ENCODE measurements at regions not wholly inside any gene's neighbourhood (a gene's known extent, or its start where the extent isn't known, plus 50 kb on each side); places are given as distances from the start of the nearest gene placed in this dataset.

- FAIRE-seq = no peak
Measured at GRCh38 chr3:152516216-152516615, 247.5 kb downstream of the MBNL1 start.

GRCh38 chr3:152517502-152517901 lies 248.8 kb downstream of the MBNL1 start:
- FAIRE-seq = no peak

- FAIRE-seq = no peak
Measured at GRCh38 chr3:152518346-152518745, 249.6 kb downstream of the MBNL1 start.

- no peak for FAIRE-seq
Measured at GRCh38 chr3:152519376-152519775, 250.6 kb downstream of the MBNL1 start.

GRCh38 chr3:152522036-152522435 lies 253.3 kb downstream of the MBNL1 start:
- FAIRE-seq = no peak

GRCh38 chr3:152524198-152525140 lies 255.7 kb downstream of the MBNL1 start:
- peak; percentile 92 for FAIRE-seq

- no peak for FAIRE-seq
Measured at GRCh38 chr3:152531717-152532116, 263.0 kb downstream of the MBNL1 start.

- FAIRE-seq = no peak
Measured at GRCh38 chr3:152538518-152538917, 269.8 kb downstream of the MBNL1 start.

GRCh38 chr3:152539191-152539764 lies 270.5 kb downstream of the MBNL1 start:
- no peak for FAIRE-seq

- FAIRE-seq = no peak
Measured at GRCh38 chr3:152540120-152540519, 271.4 kb downstream of the MBNL1 start.

GRCh38 chr3:152547153-152547552 lies 278.4 kb downstream of the MBNL1 start:
- no peak for FAIRE-seq

GRCh38 chr3:152549263-152549662 lies 280.5 kb downstream of the MBNL1 start:
- FAIRE-seq = no peak

- no peak for FAIRE-seq
Measured at GRCh38 chr3:152550284-152550683, 281.6 kb downstream of the MBNL1 start.

- FAIRE-seq = no peak
Measured at GRCh38 chr3:152554980-152555379, 280.0 kb upstream of the P2RY1 start.

GRCh38 chr3:152555666-152556291 lies 279.2 kb upstream of the P2RY1 start:
- no peak for FAIRE-seq

- FAIRE-seq = no peak
Measured at GRCh38 chr3:152556731-152557254, 278.1 kb upstream of the P2RY1 start.

- FAIRE-seq = no peak
Measured at GRCh38 chr3:152557302-152557999, 277.5 kb upstream of the P2RY1 start.

GRCh38 chr3:152558386-152558785 lies 276.5 kb upstream of the P2RY1 start:
- no peak for FAIRE-seq

GRCh38 chr3:152559246-152559645 lies 275.7 kb upstream of the P2RY1 start:
- FAIRE-seq = no peak

- FAIRE-seq = no peak
Measured at GRCh38 chr3:152564459-152564858, 270.5 kb upstream of the P2RY1 start.

- no peak for FAIRE-seq
Measured at GRCh38 chr3:152574461-152575079, 260.4 kb upstream of the P2RY1 start.

GRCh38 chr3:152578769-152579168 lies 256.2 kb upstream of the P2RY1 start:
- no peak for FAIRE-seq
